Hepatocyte (in vitro differentiated cells): ENCODE measurements at regions not wholly inside any gene's neighbourhood (a gene's known extent, or its start where the extent isn't known, plus 50 kb on each side); places are given as distances from the start of the nearest gene placed in this dataset.

Source experiments
- EZH2 ChIP-seq: fragments of 200-600 bp; sonication (generic); IDR thresholded peaks from 2 replicates; pipeline ENCODE4 v1.6.1; 2016; ENCODE audit warnings: antibody characterized with exemption, mild to moderate bottlenecking, borderline replicate concordance
- EZH2phosphoT487 ChIP-seq: fragments of 200-600 bp; sonication (generic); IDR thresholded peaks from one replicate; pipeline ENCODE4 v1.6.1; 2018; ENCODE audit warnings: antibody characterized with exemption, mild to moderate bottlenecking, low read depth, moderate library complexity; ENCODE audit not compliant: unreplicated experiment, severe bottlenecking
- TF ChIP-seq, protein P1 (sequence below): fragments of 200-600 bp; sonication (generic); IDR thresholded peaks from 2 replicates; pipeline ENCODE4 v1.5.1; 2016; ENCODE audit warnings: antibody characterized with exemption, mild to moderate bottlenecking; ENCODE audit not compliant: poor library complexity

DNA sequence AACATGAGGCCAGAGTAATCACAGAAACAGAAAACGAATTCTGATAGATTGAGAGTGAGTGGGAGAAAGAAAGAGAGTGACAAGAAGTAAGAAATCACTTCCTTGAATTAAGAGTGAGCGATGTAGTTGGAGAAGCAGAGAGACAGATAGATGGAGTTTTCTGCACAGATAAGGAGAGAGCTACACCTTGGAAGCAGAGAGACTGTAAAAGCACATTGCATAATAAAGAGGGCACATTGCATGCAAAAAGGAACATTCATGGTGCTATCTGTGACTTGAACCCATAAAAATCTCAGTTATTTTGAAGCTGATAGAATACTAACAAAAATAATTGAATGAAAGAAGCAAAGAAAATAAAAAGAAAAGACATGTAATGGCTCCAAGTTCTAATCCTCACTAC is 943.8 kb downstream of the NR2F1-AS1 start:
- TF ChIP-seq, protein P1, sequence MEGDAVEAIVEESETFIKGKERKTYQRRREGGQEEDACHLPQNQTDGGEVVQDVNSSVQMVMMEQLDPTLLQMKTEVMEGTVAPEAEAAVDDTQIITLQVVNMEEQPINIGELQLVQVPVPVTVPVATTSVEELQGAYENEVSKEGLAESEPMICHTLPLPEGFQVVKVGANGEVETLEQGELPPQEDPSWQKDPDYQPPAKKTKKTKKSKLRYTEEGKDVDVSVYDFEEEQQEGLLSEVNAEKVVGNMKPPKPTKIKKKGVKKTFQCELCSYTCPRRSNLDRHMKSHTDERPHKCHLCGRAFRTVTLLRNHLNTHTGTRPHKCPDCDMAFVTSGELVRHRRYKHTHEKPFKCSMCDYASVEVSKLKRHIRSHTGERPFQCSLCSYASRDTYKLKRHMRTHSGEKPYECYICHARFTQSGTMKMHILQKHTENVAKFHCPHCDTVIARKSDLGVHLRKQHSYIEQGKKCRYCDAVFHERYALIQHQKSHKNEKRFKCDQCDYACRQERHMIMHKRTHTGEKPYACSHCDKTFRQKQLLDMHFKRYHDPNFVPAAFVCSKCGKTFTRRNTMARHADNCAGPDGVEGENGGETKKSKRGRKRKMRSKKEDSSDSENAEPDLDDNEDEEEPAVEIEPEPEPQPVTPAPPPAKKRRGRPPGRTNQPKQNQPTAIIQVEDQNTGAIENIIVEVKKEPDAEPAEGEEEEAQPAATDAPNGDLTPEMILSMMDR = no peak
- TF ChIP-seq EZH2 = no peak
- TF ChIP-seq EZH2phosphoT487 = no peak
